ENCODE measurements at regions not wholly inside any gene's neighbourhood (a gene's known extent, or its start where the extent isn't known, plus 50 kb on each side); places are given as distances from the start of the nearest gene placed in this dataset.

DNA sequence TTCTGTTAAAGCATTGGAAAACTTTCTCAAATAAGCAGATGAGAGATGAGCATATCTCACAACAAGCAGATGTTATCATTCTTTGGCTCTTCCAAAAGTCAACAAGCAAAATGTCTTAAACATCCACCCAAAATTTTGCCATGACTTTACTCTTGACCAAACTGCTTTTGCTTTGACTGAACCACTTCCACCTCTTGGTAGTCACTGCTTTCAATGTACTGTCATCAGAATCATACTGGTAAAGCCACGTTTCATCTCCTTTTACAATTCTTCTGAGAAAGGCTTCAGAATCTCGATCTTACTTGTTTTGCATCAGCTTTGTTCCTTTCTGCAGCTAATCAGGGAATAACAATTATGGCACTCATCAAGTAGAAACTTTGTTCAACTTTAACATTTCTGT is 498.5 kb upstream of the GJE1 start:
- no peak overlapping the region for H3K23ac ChIP-seq (ENCODE audit: low read length in 2 of 2)
- no peaks in the 10 kb centered on the region for H3K27me3 ChIP-seq (ENCODE audit: control insufficient read depth in 1 of 2, insufficient read depth in 1 of 2, low read length in 2 of 2)
- 95% methylated on average over 2 of the region's 2 CpGs for WGBS
- H3K9ac ChIP-seq (ENCODE audit: low read length) = no peak overlapping the region
- H4K8ac ChIP-seq (ENCODE audit: low read length) = no peak overlapping the region
- no peak overlapping the region for H3K18ac ChIP-seq (ENCODE audit: low read depth in 1 of 2, low read length in 2 of 2)
- H2AK5ac ChIP-seq (ENCODE audit: low read length, severe bottlenecking) = no peak overlapping the region
- H3K4ac ChIP-seq (ENCODE audit: low read depth in 1 of 2, low read length in 2 of 2) = no peak overlapping the region
- no peak overlapping the region for H2BK120ac ChIP-seq (ENCODE audit: low read depth, low read length)
- H3K4me1 ChIP-seq (ENCODE audit: control insufficient read depth, insufficient read depth, low read depth, low read length) = no peaks in the 10 kb centered on the region
- H3K27ac ChIP-seq (ENCODE audit: low read length, poor library complexity, severe bottlenecking) = no peak overlapping the region
- no peak overlapping the region for H2AFZ ChIP-seq (ENCODE audit: low read depth, low read length)
- no peak overlapping the region for H3K4me3 ChIP-seq (ENCODE audit: insufficient read depth in 1 of 2, low read depth in 1 of 2, low read length in 2 of 2)
- no peaks in the 10 kb centered on the region for H3K79me1 ChIP-seq (replicated peaks; ENCODE audit: low read length, poor library complexity, severe bottlenecking)
- H3K14ac ChIP-seq (ENCODE audit: low read length in 2 of 2) = no peak overlapping the region
- no peak overlapping the region for H3K4me2 ChIP-seq (ENCODE audit: low read length, poor library complexity, severe bottlenecking)
- no peaks in the 10 kb centered on the region for H3K9me3 ChIP-seq (ENCODE audit: control insufficient read depth, low read length)
- H2BK12ac ChIP-seq (ENCODE audit: low read length in 2 of 2) = no peak overlapping the region
- no peak overlapping the region for H4K91ac ChIP-seq (ENCODE audit: low read length)
- DNase-seq = no peak
- no peak overlapping the region for H2BK5ac ChIP-seq (ENCODE audit: low read depth, low read length, poor library complexity, severe bottlenecking)
- no peaks in the 10 kb centered on the region for H3K36me3 ChIP-seq (ENCODE audit: control insufficient read depth in 1 of 2, insufficient read depth in 2 of 2, low read depth in 1 of 2, low read length in 2 of 2)
- no peak overlapping the region for H2BK15ac ChIP-seq (ENCODE audit: low read depth, poor library complexity, severe bottlenecking)

DNA sequence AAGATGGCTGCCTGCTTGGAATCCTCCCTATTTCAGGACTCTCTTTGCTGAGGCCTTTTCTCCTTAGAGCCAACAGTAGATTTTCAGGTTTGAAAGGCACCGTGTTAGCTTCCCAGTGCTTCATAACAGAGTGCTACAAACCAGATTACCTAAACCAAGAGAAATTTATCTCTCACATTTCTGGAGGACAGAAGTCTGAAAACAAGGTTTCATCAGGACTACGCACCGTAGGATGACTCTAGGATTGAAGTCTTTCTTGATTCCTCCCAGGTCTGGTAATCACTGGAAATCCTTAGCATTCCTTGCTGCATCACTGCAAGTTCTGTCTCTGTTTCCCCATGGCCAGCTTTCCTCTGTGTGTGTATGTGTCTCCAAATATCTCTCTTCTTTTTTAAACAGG is 508.4 kb upstream of the GJE1 start:
- WGBS = 96% methylated on average over 3 of the region's 3 CpGs
- H3K18ac ChIP-seq (ENCODE audit: low read depth in 1 of 2, low read length in 2 of 2) = no peak overlapping the region

DNA sequence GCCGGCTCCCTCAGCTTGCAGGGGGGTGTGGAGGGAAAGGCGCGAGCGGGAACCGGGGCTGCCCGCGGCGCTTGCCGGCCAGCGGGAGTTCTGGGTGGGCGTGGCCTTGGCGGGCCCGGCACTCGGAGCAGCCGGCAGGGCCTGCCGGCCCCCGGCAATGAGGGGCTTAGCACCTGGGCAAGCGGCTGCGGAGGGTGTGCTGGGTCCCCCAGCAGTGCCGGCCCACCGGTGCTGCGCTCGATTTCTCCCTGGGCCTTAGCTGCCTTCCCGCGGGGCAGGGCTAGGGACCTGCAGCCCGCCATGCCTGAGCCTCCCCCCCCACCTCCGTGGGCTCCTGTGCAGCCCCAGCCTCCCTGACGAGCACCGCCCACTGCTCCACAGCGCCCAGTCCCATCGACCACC is 514.5 kb upstream of the GJE1 start:
- Histone ChIP-seq H3K23ac (ENCODE audit: low read length in 2 of 2) (no peak overlapping the region), H3K4me2 (ENCODE audit: low read length, poor library complexity, severe bottlenecking) (no peak overlapping the region), H3K27me3 (ENCODE audit: control insufficient read depth in 1 of 2, insufficient read depth in 1 of 2, low read length in 2 of 2) (no peaks in the 10 kb centered on the region), H3K4me3 (ENCODE audit: insufficient read depth in 1 of 2, low read depth in 1 of 2, low read length in 2 of 2) (no peak overlapping the region), H2BK5ac (ENCODE audit: low read depth, low read length, poor library complexity, severe bottlenecking) (no peak overlapping the region), H3K14ac (ENCODE audit: low read length in 2 of 2) (no peak overlapping the region), H4K8ac (ENCODE audit: low read length) (no peak overlapping the region), H2AFZ (ENCODE audit: low read depth, low read length) (no peak overlapping the region), H3K36me3 (ENCODE audit: control insufficient read depth in 1 of 2, insufficient read depth in 2 of 2, low read depth in 1 of 2, low read length in 2 of 2) (no peaks in the 10 kb centered on the region), H2BK120ac (ENCODE audit: low read depth, low read length) (no peak overlapping the region), H3K27ac (ENCODE audit: low read length, poor library complexity, severe bottlenecking) (no peak overlapping the region), H3K9me3 (ENCODE audit: control insufficient read depth, low read length) (no peaks in the 10 kb centered on the region), H2AK5ac (ENCODE audit: low read length, severe bottlenecking) (no peak overlapping the region), H4K91ac (ENCODE audit: low read length) (no peak overlapping the region), H3K18ac (ENCODE audit: low read depth in 1 of 2, low read length in 2 of 2) (no peak overlapping the region), H3K79me1 (replicated peaks; ENCODE audit: low read length, poor library complexity, severe bottlenecking) (no peaks in the 10 kb centered on the region), H2BK12ac (ENCODE audit: low read length in 2 of 2) (no peak overlapping the region), H3K4me1 (ENCODE audit: control insufficient read depth, insufficient read depth, low read depth, low read length) (no peaks in the 10 kb centered on the region), H3K4ac (ENCODE audit: low read depth in 1 of 2, low read length in 2 of 2) (no peak overlapping the region), H3K9ac (ENCODE audit: low read length) (no peak overlapping the region), H2BK15ac (ENCODE audit: low read depth, poor library complexity, severe bottlenecking) (peak overlapping the region; percentile 52)
- DNase-seq = no peak
- 97% methylated on average over 12 of the region's 31 CpGs for WGBS

More for the DNA sequence above, 508.4 kb upstream of the GJE1 start:
- no peak overlapping the region for H2BK12ac ChIP-seq (ENCODE audit: low read length in 2 of 2)
- H3K79me1 ChIP-seq (replicated peaks; ENCODE audit: low read length, poor library complexity, severe bottlenecking) = no peaks in the 10 kb centered on the region
- no peaks in the 10 kb centered on the region for H3K27me3 ChIP-seq (ENCODE audit: control insufficient read depth in 1 of 2, insufficient read depth in 1 of 2, low read length in 2 of 2)
- no peak overlapping the region for H2BK15ac ChIP-seq (ENCODE audit: low read depth, poor library complexity, severe bottlenecking)
- H2BK5ac ChIP-seq (ENCODE audit: low read depth, low read length, poor library complexity, severe bottlenecking) = no peak overlapping the region
- H3K27ac ChIP-seq (ENCODE audit: low read length, poor library complexity, severe bottlenecking) = no peak overlapping the region
- H2AK5ac ChIP-seq (ENCODE audit: low read length, severe bottlenecking) = no peak overlapping the region
- H3K4me2 ChIP-seq (ENCODE audit: low read length, poor library complexity, severe bottlenecking) = no peak overlapping the region
- no peak overlapping the region for H2AFZ ChIP-seq (ENCODE audit: low read depth, low read length)
- H3K4me3 ChIP-seq (ENCODE audit: insufficient read depth in 1 of 2, low read depth in 1 of 2, low read length in 2 of 2) = no peak overlapping the region
- peaks cover 16% of the 10 kb centered on the region for H3K9me3 ChIP-seq (ENCODE audit: control insufficient read depth, low read length)
- H3K23ac ChIP-seq (ENCODE audit: low read length in 2 of 2) = no peak overlapping the region
- no peak overlapping the region for H4K8ac ChIP-seq (ENCODE audit: low read length)
- no peak overlapping the region for H3K14ac ChIP-seq (ENCODE audit: low read length in 2 of 2)
- no peak overlapping the region for H3K9ac ChIP-seq (ENCODE audit: low read length)
- no peaks in the 10 kb centered on the region for H3K36me3 ChIP-seq (ENCODE audit: control insufficient read depth in 1 of 2, insufficient read depth in 2 of 2, low read depth in 1 of 2, low read length in 2 of 2)
- no peak for DNase-seq
- no peaks in the 10 kb centered on the region for H3K4me1 ChIP-seq (ENCODE audit: control insufficient read depth, insufficient read depth, low read depth, low read length)
- no peak overlapping the region for H2BK120ac ChIP-seq (ENCODE audit: low read depth, low read length)
- no peak overlapping the region for H4K91ac ChIP-seq (ENCODE audit: low read length)
- no peak overlapping the region for H3K4ac ChIP-seq (ENCODE audit: low read depth in 1 of 2, low read length in 2 of 2)

DNA sequence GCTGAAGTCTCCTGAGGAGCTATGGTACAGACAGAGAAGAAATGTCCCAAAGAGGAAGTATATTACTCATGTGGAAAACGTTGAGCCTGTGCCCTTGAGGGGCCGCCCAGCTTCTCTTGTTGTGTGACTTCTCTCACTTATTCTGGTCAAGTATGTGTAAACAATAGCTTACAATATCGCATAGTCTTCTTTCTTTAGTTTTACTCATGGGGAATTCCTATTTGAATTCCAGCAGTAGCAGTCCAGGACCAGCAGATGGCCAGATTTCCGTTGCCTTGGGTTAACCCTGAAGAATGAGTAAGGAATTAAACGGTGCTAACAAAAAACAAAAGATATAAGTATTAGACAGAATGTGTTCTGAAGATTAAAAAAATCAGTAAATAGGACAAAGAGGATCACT is 522.0 kb upstream of the GJE1 start:
- no peak overlapping the region for H3K4me2 ChIP-seq (ENCODE audit: low read length, poor library complexity, severe bottlenecking)
- no peak overlapping the region for H3K4ac ChIP-seq (ENCODE audit: low read depth in 1 of 2, low read length in 2 of 2)
- H2BK12ac ChIP-seq (ENCODE audit: low read length in 2 of 2) = no peak overlapping the region
- no peak overlapping the region for H4K91ac ChIP-seq (ENCODE audit: low read length)
- no peaks in the 10 kb centered on the region for H3K79me1 ChIP-seq (replicated peaks; ENCODE audit: low read length, poor library complexity, severe bottlenecking)
- no peak overlapping the region for H4K8ac ChIP-seq (ENCODE audit: low read length)
- 64% methylated on average over 1 of the region's 5 CpGs for WGBS
- peaks cover 12% of the 10 kb centered on the region for H3K9me3 ChIP-seq (ENCODE audit: control insufficient read depth, low read length)
- no peaks in the 10 kb centered on the region for H3K27me3 ChIP-seq (ENCODE audit: control insufficient read depth in 1 of 2, insufficient read depth in 1 of 2, low read length in 2 of 2)
- no peak overlapping the region for H2BK15ac ChIP-seq (ENCODE audit: low read depth, poor library complexity, severe bottlenecking)
- H3K36me3 ChIP-seq (ENCODE audit: control insufficient read depth in 1 of 2, insufficient read depth in 2 of 2, low read depth in 1 of 2, low read length in 2 of 2) = no peaks in the 10 kb centered on the region
- no peak overlapping the region for H3K9ac ChIP-seq (ENCODE audit: low read length)
- H3K14ac ChIP-seq (ENCODE audit: low read length in 2 of 2) = no peak overlapping the region
- DNase-seq = peak; percentile 63
- no peak overlapping the region for H2AFZ ChIP-seq (ENCODE audit: low read depth, low read length)
- no peaks in the 10 kb centered on the region for H3K4me1 ChIP-seq (ENCODE audit: control insufficient read depth, insufficient read depth, low read depth, low read length)
- no peak overlapping the region for H2BK120ac ChIP-seq (ENCODE audit: low read depth, low read length)
- no peak overlapping the region for H3K23ac ChIP-seq (ENCODE audit: low read length in 2 of 2)
- H2AK5ac ChIP-seq (ENCODE audit: low read length, severe bottlenecking) = no peak overlapping the region
- H3K4me3 ChIP-seq (ENCODE audit: insufficient read depth in 1 of 2, low read depth in 1 of 2, low read length in 2 of 2) = no peak overlapping the region
- no peak overlapping the region for H3K27ac ChIP-seq (ENCODE audit: low read length, poor library complexity, severe bottlenecking)
- H2BK5ac ChIP-seq (ENCODE audit: low read depth, low read length, poor library complexity, severe bottlenecking) = no peak overlapping the region
- no peak overlapping the region for H3K18ac ChIP-seq (ENCODE audit: low read depth in 1 of 2, low read length in 2 of 2)
